Sigmoid colon (tissue), 4 donors: ENCODE measurements at regions not wholly inside any gene's neighbourhood (a gene's known extent, or its start where the extent isn't known, plus 50 kb on each side); places are given as distances from the start of the nearest gene placed in this dataset.

Source experiments
- EP300 ChIP-seq, 4 donors: sonication (generic); formaldehyde crosslinking; IDR thresholded peaks; one replicate each; pipeline ENCODE4 v1.6.1; 2017; ENCODE audit warnings: antibody characterized with exemption in 4 of 4
- POLR2A ChIP-seq, 2 donors: fragments of 450-650 bp; IDR thresholded peaks; one replicate each; pipeline ENCODE4 v1.6.1; 2016; ENCODE audit warnings: antibody characterized with exemption in 2 of 2, mild to moderate bottlenecking in 2 of 2, moderate library complexity in 2 of 2
- POLR2AphosphoS5 ChIP-seq, 4 donors: sonication (generic); formaldehyde crosslinking; IDR thresholded peaks; one replicate each; pipeline ENCODE4 v1.6.1; 2017; ENCODE audit warnings: antibody characterized with exemption in 4 of 4
- TF ChIP-seq, protein P1 (sequence below), 4 experiments: fragments of 450-650 bp in 3 of 4; fragments of 200-600 bp in 1 of 4; IDR thresholded peaks; one replicate each; pipeline ENCODE4 v1.5.1; 2016 to 2019; ENCODE audit warnings: antibody characterized with exemption in 4 of 4, mild to moderate bottlenecking in 3 of 4, moderate library complexity in 2 of 4

DNA sequence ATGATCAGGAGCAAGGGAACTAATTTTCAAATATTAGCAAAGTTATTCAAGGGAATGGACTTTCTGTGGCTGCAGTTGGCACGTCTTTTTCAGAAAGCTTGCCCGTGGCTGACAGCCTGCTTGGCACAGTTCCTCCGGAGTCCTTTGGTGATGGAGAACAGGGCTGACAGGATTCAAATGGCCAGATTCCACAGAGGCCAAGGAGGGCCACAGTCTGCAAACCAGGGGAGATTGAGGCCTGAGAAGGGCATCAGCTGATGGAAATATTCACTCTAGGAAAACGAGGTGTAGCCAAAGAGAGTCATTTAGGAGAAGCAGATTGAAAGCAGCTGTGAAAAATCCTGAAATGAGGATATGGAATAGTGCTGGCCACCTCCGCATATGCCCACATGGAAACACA, 178.3 kb downstream of the EMP1 start:
- TF ChIP-seq, protein P1, sequence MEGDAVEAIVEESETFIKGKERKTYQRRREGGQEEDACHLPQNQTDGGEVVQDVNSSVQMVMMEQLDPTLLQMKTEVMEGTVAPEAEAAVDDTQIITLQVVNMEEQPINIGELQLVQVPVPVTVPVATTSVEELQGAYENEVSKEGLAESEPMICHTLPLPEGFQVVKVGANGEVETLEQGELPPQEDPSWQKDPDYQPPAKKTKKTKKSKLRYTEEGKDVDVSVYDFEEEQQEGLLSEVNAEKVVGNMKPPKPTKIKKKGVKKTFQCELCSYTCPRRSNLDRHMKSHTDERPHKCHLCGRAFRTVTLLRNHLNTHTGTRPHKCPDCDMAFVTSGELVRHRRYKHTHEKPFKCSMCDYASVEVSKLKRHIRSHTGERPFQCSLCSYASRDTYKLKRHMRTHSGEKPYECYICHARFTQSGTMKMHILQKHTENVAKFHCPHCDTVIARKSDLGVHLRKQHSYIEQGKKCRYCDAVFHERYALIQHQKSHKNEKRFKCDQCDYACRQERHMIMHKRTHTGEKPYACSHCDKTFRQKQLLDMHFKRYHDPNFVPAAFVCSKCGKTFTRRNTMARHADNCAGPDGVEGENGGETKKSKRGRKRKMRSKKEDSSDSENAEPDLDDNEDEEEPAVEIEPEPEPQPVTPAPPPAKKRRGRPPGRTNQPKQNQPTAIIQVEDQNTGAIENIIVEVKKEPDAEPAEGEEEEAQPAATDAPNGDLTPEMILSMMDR (IDR thresholded peaks at IDR 0.05), result no peak
- TF ChIP-seq POLR2A (IDR thresholded peaks at IDR 0.05), result no peak
- TF ChIP-seq EP300 (IDR thresholded peaks at IDR 0.05), result no peak
- no peak for TF ChIP-seq POLR2AphosphoS5 (IDR thresholded peaks at IDR 0.05)
